Body of pancreas (tissue), 4 donors: ENCODE measurements at regions not wholly inside any gene's neighbourhood (a gene's known extent, or its start where the extent isn't known, plus 50 kb on each side); places are given as distances from the start of the nearest gene placed in this dataset.

Experiments
- POLR2A ChIP-seq, 3 donors: fragments of 450-650 bp; IDR thresholded peaks; one replicate each; pipeline ENCODE4 v1.6.1; 2016; ENCODE audit warnings: antibody characterized with exemption in 3 of 3, mild to moderate bottlenecking in 2 of 3
- TF ChIP-seq, protein P1 (sequence below), 7 experiments: fragments of 450-650 bp in 4 of 7; fragments of 200-600 bp in 3 of 7; sonication (generic) in 3 of 7; IDR thresholded peaks; one replicate each; pipeline ENCODE4 v1.5.1; 2016 to 2019; ENCODE audit warnings: antibody characterized with exemption in 7 of 7

- TF ChIP-seq, protein P1, sequence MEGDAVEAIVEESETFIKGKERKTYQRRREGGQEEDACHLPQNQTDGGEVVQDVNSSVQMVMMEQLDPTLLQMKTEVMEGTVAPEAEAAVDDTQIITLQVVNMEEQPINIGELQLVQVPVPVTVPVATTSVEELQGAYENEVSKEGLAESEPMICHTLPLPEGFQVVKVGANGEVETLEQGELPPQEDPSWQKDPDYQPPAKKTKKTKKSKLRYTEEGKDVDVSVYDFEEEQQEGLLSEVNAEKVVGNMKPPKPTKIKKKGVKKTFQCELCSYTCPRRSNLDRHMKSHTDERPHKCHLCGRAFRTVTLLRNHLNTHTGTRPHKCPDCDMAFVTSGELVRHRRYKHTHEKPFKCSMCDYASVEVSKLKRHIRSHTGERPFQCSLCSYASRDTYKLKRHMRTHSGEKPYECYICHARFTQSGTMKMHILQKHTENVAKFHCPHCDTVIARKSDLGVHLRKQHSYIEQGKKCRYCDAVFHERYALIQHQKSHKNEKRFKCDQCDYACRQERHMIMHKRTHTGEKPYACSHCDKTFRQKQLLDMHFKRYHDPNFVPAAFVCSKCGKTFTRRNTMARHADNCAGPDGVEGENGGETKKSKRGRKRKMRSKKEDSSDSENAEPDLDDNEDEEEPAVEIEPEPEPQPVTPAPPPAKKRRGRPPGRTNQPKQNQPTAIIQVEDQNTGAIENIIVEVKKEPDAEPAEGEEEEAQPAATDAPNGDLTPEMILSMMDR (IDR thresholded peaks at IDR 0.05): no peak
- no peak for TF ChIP-seq POLR2A (IDR thresholded peaks at IDR 0.05)
Measured at GRCh38 chr20:55449091-55449490, 556.2 kb downstream of the CBLN4 start.
